ENCODE measurements at regions not wholly inside any gene's neighbourhood (a gene's known extent, or its start where the extent isn't known, plus 50 kb on each side); places are given as distances from the start of the nearest gene placed in this dataset.

DNA sequence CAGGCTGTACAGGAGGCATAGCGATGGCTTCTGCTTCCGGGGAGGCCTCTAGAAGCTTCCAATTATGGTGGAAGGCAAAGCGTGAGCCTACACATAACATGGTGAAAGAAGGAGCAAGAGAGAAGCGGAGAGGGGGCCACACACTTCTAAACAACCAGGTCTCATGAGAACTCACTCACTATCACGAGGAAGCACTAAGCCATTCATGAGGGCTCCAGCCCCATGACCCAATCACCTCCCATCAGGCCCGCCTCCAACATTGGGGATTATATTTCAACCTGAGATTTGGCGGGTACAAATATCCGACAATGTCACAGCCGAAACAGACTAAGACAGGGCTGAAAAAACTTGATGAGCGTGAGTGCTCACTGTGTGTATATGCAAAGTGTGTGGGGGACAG, 89.3 kb upstream of the CNIH3 start:
- in situ Hi-C loops (cut with MboI; ENCODE audit: low pct_unique_long_range_greater_than_20kb, low sequenced_read_pairs, unreplicated experiment), result no loop called here
- no peak for DNase-seq (ENCODE audit: low spot score)
- TF ChIP-seq, protein P1, sequence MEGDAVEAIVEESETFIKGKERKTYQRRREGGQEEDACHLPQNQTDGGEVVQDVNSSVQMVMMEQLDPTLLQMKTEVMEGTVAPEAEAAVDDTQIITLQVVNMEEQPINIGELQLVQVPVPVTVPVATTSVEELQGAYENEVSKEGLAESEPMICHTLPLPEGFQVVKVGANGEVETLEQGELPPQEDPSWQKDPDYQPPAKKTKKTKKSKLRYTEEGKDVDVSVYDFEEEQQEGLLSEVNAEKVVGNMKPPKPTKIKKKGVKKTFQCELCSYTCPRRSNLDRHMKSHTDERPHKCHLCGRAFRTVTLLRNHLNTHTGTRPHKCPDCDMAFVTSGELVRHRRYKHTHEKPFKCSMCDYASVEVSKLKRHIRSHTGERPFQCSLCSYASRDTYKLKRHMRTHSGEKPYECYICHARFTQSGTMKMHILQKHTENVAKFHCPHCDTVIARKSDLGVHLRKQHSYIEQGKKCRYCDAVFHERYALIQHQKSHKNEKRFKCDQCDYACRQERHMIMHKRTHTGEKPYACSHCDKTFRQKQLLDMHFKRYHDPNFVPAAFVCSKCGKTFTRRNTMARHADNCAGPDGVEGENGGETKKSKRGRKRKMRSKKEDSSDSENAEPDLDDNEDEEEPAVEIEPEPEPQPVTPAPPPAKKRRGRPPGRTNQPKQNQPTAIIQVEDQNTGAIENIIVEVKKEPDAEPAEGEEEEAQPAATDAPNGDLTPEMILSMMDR (IDR thresholded peaks at IDR 0.05; ENCODE audit: extremely low read depth, insufficient read depth, missing control alignments), result no peak

DNA sequence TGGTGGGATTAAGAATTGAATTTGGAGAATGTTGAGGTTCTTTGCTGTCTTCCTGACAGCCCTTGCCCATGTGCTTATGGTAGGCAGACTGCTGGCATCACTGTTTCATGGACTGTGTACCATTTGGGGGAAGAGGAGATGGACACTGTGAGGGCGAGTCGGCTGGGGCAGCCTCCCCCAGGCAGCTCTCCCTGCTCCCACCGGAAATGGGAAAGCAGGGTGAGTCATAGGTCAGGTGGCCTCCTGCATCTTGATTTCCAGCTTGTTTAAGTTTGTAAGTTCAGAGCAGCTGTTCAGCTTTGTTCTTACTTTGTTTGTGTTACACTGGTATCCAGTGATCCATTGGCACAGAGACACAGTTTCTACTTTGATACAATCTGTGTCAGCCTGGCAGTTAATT, 87.2 kb upstream of the CNIH3 start:
- no peak for DNase-seq (ENCODE audit: low spot score)
- in situ Hi-C loops (cut with MboI; ENCODE audit: low pct_unique_long_range_greater_than_20kb, low sequenced_read_pairs, unreplicated experiment), result no loop called here
- TF ChIP-seq, protein P1 (IDR thresholded peaks at IDR 0.05; ENCODE audit: extremely low read depth, insufficient read depth, missing control alignments), result no peak

DNA sequence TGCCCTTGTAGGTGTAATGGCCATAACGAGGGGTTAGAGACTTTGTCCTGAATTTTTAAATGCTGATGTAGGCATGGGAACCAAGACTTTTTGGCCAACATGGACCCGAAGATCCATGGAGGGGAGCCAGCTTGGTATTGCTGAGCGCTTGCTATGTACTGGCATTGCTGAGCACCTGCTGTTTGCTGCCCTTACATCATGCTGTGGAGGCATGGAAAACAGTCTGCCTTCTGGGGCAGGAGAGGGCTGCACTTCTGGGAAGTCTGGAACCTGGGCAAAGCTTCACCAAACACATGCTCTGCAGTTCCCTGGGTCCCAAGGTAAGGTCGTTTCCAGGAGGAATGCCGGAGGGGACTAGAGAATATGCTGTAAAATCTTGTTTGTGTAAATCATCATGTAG, 86.3 kb upstream of the CNIH3 start:
- DNase-seq (ENCODE audit: low spot score), result no peak
- in situ Hi-C loops (cut with MboI; ENCODE audit: low pct_unique_long_range_greater_than_20kb, low sequenced_read_pairs, unreplicated experiment), result no loop called here
- TF ChIP-seq, protein P1 (IDR thresholded peaks at IDR 0.05; ENCODE audit: extremely low read depth, insufficient read depth, missing control alignments), result no peak

DNA sequence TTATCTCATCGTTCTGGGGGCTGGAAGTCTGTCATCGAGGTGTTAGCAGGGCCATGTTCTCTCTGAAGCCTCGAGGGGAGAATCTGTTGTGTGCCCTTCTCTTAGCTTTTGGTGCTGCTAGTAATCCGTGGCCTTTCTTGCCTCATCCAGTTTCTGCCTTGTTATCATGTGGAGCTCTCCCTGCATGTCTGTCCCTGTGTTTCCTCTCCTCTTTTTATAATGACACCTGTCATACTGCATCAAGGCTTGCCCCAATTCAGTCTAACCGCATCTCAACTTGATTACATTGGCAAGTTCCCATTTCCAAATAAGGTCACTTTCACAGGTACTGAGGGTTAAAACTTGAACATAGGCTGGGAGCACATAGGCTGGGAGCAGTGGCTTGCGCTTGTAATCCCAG, 82.6 kb upstream of the CNIH3 start:
- TF ChIP-seq, protein P1 (IDR thresholded peaks at IDR 0.05; ENCODE audit: extremely low read depth, insufficient read depth, missing control alignments), result no peak
- in situ Hi-C loops (cut with MboI; ENCODE audit: low pct_unique_long_range_greater_than_20kb, low sequenced_read_pairs, unreplicated experiment), result no loop called here
- DNase-seq (ENCODE audit: low spot score), result no peak

DNA sequence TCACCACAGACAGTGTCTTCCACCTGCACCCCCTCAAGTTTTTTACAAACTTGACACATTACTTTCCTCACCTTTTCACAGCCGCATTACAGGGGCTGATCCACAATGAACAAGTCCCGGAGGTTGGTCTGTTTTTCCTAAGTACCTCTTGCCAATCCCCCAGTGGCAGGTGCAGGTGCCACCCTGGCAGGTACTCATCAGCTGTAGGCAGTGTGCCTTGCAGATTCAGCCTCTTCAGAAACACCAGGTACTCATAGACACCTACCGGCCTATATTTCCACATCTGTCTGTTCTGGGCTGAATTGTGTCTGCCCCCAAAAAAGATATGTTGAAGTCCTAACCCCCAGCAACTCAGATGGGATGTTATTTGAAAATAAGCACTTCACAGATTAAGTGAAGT, 81.4 kb upstream of the CNIH3 start:
- in situ Hi-C loops (cut with MboI; ENCODE audit: low pct_unique_long_range_greater_than_20kb, low sequenced_read_pairs, unreplicated experiment), result no loop called here
- DNase-seq (ENCODE audit: low spot score), result no peak
- TF ChIP-seq, protein P1 (IDR thresholded peaks at IDR 0.05; ENCODE audit: extremely low read depth, insufficient read depth, missing control alignments), result no peak

DNA sequence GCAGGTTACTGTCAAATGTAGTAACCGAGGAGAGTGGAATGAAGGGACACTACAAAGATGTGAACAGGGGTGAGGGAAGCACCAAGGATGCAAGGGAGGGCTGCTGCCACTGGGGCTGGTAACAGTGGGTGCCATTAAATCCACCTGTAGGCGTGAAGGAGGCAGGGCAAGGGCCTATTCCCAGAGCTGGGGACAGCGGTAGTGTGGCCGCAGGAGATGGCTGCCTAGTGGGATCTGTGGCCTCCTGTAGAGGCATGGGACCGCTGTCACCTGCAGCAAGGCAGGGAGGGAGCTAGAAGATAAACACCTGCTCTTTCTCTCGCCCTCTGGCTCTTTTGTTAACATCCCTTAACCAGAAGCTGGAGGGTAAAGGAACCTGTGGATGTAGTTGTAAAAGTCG, 80.5 kb upstream of the CNIH3 start:
- in situ Hi-C loops (cut with MboI; ENCODE audit: low pct_unique_long_range_greater_than_20kb, low sequenced_read_pairs, unreplicated experiment), result no loop called here
- TF ChIP-seq, protein P1 (IDR thresholded peaks at IDR 0.05; ENCODE audit: extremely low read depth, insufficient read depth, missing control alignments), result no peak
- DNase-seq (ENCODE audit: low spot score), result no peak

DNA sequence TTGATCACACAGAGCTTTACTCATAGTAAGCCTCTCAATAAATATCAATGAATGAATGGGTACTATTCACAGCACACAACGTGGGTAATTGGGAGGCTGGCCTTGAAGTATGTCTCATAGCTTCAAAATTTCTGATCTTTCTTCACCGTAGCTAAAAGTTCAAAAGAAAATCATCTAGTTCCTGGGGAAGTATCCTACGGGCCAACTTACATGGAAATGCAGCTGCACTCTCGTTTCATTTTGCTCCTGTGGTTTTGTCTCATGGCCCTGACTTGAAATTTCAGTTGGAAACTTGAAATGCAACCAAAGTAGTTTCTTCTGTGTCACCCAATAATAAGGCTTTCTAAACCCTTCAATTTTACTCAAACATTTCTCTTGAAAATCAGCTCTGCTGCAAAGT, 76.1 kb upstream of the CNIH3 start:
- in situ Hi-C loops (cut with MboI; ENCODE audit: low pct_unique_long_range_greater_than_20kb, low sequenced_read_pairs, unreplicated experiment), result no loop called here
- DNase-seq (ENCODE audit: low spot score), result no peak
- TF ChIP-seq, protein P1 (IDR thresholded peaks at IDR 0.05; ENCODE audit: extremely low read depth, insufficient read depth, missing control alignments), result no peak
